ENCODE measurements at regions not wholly inside any gene's neighbourhood (a gene's known extent, or its start where the extent isn't known, plus 50 kb on each side); places are given as distances from the start of the nearest gene placed in this dataset.

GRCh38 chr2:21381421-21381820 lies 257.7 kb downstream of the TDRD15 start:
- Histone ChIP-seq H3K27ac (ENCODE audit: low read length) (no peak overlapping the region), H3K4me3 (ENCODE audit: low read length) (no peak overlapping the region), H3K36me3 (replicated peaks; ENCODE audit: low read depth, low read length) (no peaks in the 10 kb centered on the region), H4K20me1 (ENCODE audit: insufficient read depth, low read length) (no peaks in the 10 kb centered on the region), H2AFZ (ENCODE audit: low read depth, low read length) (no peak overlapping the region), H3K4me2 (ENCODE audit: low read length) (no peak overlapping the region), H3K9ac (ENCODE audit: low read length) (no peak overlapping the region), H3K4me1 (ENCODE audit: low read length) (no peaks in the 10 kb centered on the region), H3K27me3 (ENCODE audit: low read depth, low read length) (no peaks in the 10 kb centered on the region), H3K79me2 (ENCODE audit: low read length) (no peaks in the 10 kb centered on the region), H3K9me3 (ENCODE audit: insufficient read depth, low read length) (no peaks in the 10 kb centered on the region)
- TF ChIP-seq EZH2phosphoT487 (IDR thresholded peaks at IDR 0.05; ENCODE audit: low read depth) (no peak), CTCF (IDR thresholded peaks at IDR 0.05; ENCODE audit: low read depth, low read length) (no peak)

GRCh38 chr2:21382701-21383520 lies 259.1 kb downstream of the TDRD15 start:
- no peaks in the 10 kb centered on the region for H4K20me1 ChIP-seq (ENCODE audit: insufficient read depth, low read length)
- H3K4me3 ChIP-seq (ENCODE audit: low read length) = no peak overlapping the region
- no peak overlapping the region for H3K27ac ChIP-seq (ENCODE audit: low read length)
- no peak for TF ChIP-seq EZH2phosphoT487 (IDR thresholded peaks at IDR 0.05; ENCODE audit: low read depth)
- no peak for TF ChIP-seq CTCF (IDR thresholded peaks at IDR 0.05; ENCODE audit: low read depth, low read length)
- H2AFZ ChIP-seq (ENCODE audit: low read depth, low read length) = no peak overlapping the region
- H3K9ac ChIP-seq (ENCODE audit: low read length) = no peak overlapping the region
- H3K27me3 ChIP-seq (ENCODE audit: low read depth, low read length) = no peaks in the 10 kb centered on the region
- H3K79me2 ChIP-seq (ENCODE audit: low read length) = no peaks in the 10 kb centered on the region
- H3K4me1 ChIP-seq (ENCODE audit: low read length) = no peaks in the 10 kb centered on the region
- H3K36me3 ChIP-seq (replicated peaks; ENCODE audit: low read depth, low read length) = no peaks in the 10 kb centered on the region
- H3K9me3 ChIP-seq (ENCODE audit: insufficient read depth, low read length) = no peaks in the 10 kb centered on the region
- H3K4me2 ChIP-seq (ENCODE audit: low read length) = no peak overlapping the region

GRCh38 chr2:21386666-21387065 lies 262.9 kb downstream of the TDRD15 start:
- H3K4me1 ChIP-seq (ENCODE audit: low read length) = no peaks in the 10 kb centered on the region
- no peak overlapping the region for H3K4me3 ChIP-seq (ENCODE audit: low read length)
- no peak overlapping the region for H2AFZ ChIP-seq (ENCODE audit: low read depth, low read length)
- H3K4me2 ChIP-seq (ENCODE audit: low read length) = no peak overlapping the region
- H3K27ac ChIP-seq (ENCODE audit: low read length) = no peak overlapping the region
- no peaks in the 10 kb centered on the region for H3K79me2 ChIP-seq (ENCODE audit: low read length)
- TF ChIP-seq EZH2phosphoT487 (IDR thresholded peaks at IDR 0.05; ENCODE audit: low read depth) = no peak
- TF ChIP-seq CTCF (IDR thresholded peaks at IDR 0.05; ENCODE audit: low read depth, low read length) = no peak
- no peaks in the 10 kb centered on the region for H3K27me3 ChIP-seq (ENCODE audit: low read depth, low read length)
- H3K9me3 ChIP-seq (ENCODE audit: insufficient read depth, low read length) = no peaks in the 10 kb centered on the region
- no peak overlapping the region for H3K9ac ChIP-seq (ENCODE audit: low read length)
- H4K20me1 ChIP-seq (ENCODE audit: insufficient read depth, low read length) = no peaks in the 10 kb centered on the region
- H3K36me3 ChIP-seq (replicated peaks; ENCODE audit: low read depth, low read length) = no peaks in the 10 kb centered on the region

GRCh38 chr2:21392649-21393048 lies 268.9 kb downstream of the TDRD15 start:
- H3K27ac ChIP-seq (ENCODE audit: low read length) = no peak overlapping the region
- H3K4me2 ChIP-seq (ENCODE audit: low read length) = no peak overlapping the region
- no peaks in the 10 kb centered on the region for H3K9me3 ChIP-seq (ENCODE audit: insufficient read depth, low read length)
- H3K79me2 ChIP-seq (ENCODE audit: low read length) = no peaks in the 10 kb centered on the region
- H3K9ac ChIP-seq (ENCODE audit: low read length) = no peak overlapping the region
- H4K20me1 ChIP-seq (ENCODE audit: insufficient read depth, low read length) = no peaks in the 10 kb centered on the region
- no peaks in the 10 kb centered on the region for H3K4me1 ChIP-seq (ENCODE audit: low read length)
- H3K36me3 ChIP-seq (replicated peaks; ENCODE audit: low read depth, low read length) = no peaks in the 10 kb centered on the region
- no peaks in the 10 kb centered on the region for H3K27me3 ChIP-seq (ENCODE audit: low read depth, low read length)
- no peak for TF ChIP-seq EZH2phosphoT487 (IDR thresholded peaks at IDR 0.05; ENCODE audit: low read depth)
- no peak for TF ChIP-seq CTCF (IDR thresholded peaks at IDR 0.05; ENCODE audit: low read depth, low read length)
- no peak overlapping the region for H2AFZ ChIP-seq (ENCODE audit: low read depth, low read length)
- no peak overlapping the region for H3K4me3 ChIP-seq (ENCODE audit: low read length)
